UCSD-AML1 (cell line): ENCODE measurements at regions not wholly inside any gene's neighbourhood (a gene's known extent, or its start where the extent isn't known, plus 50 kb on each side); places are given as distances from the start of the nearest gene placed in this dataset.
"Not testable (repeated sequence)": the region's sequence is repeated elsewhere in the genome, so short reads cannot be mapped to it uniquely, and the experiment has no call there.

Experiments used
- DNase-seq: peaks from one replicate; lab custom pipeline; 2025; ENCODE audit not compliant: unreplicated experiment; lab: John Stamatoyannopoulos, UW

DNA sequence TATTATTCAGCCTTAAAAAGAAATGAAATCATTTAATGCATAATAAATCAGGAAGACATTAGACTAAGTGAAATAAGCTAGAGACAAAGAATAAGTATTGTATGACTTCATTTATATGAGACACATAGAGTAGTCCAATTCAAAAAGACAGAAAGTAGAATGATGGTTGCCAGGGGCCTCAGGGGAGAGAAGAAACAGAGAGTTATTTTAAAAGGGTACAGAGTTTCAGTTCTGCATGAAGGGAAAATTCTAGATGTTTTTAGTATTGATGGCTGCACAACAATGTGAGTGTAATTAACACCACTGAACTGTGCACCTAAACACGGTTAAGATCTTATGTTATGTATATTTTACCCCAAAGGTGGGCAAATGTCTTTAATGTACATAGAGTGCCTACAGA is 1407.9 kb upstream of the MAP3K7 start:
- no peak for DNase-seq

- DNase-seq: no peak
These were observed 1395.7 kb upstream of the MAP3K7 start for GRCh38 chr6:91982559-91982958.

GRCh38 chr6:91976797-91977196 is 1389.9 kb upstream of the MAP3K7 start:
- no peak for DNase-seq

- no peak for DNase-seq
These were observed 1383.8 kb upstream of the MAP3K7 start for GRCh38 chr6:91970700-91971099.

DNA sequence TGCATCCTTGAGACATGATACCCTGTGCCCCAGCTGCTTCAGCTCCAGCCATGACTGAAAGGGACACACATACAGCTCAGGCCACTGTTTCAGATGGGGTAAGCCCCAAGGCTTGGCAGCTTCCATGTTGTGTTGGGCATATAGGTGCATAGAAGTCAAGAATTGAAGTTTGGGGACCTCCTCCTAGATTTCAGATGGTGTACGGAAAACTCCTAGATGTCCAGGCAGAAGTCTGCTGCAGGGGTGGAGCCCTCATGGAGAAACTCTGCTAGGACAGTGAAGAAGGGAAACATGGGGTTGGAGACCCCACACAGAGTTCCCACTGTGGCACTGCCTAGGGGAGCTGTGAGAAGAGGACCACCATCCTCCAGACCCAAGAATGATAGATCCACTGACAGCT is 1379.0 kb upstream of the MAP3K7 start:
- no peak for DNase-seq

DNA sequence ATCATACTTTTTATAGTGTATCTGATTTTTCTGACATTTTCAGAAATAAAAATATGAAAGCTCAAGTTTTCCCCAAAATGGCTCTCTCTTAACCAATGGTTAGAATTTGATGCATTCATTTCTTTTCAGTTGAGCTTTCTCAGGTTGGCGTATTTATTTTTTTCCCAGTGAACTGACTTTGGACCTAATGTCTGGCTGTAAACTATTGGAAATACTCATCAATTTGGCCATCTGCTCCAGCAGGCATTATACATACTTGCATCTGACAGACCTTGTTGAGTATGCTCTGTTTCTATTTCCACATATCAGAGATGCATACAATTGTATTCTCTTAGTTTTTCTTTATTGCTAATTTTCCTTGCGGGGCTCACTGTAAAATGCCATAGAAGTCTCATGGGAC is 1374.8 kb upstream of the MAP3K7 start:
- DNase-seq: no peak

- DNase-seq: no peak
These were observed 1374.4 kb upstream of the MAP3K7 start for GRCh38 chr6:91961236-91961635.

GRCh38 chr6:91941838-91942237 is 1355.0 kb upstream of the MAP3K7 start:
- DNase-seq: no peak

DNA sequence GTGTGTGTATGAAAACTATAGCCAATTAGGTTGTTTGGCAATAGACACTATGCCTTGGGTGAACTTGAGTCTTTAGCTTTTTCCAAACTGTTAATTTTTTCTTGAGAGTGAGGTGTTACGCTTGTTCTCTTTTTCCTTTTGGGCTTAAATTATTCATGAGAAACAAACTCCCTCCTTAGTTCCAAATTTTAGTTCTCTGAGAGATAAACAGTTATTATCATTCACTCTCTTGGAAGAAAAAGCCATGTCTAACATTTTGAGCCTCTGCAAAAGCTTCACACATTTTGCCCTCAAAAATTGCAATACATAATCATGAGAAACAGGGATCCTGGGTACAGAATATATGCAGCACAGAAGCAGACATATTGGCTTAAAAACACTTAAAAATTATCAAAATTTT is 1353.9 kb upstream of the MAP3K7 start:
- no peak for DNase-seq

- DNase-seq: no peak
These were observed 1340.0 kb upstream of the MAP3K7 start for GRCh38 chr6:91926827-91927226.

DNA sequence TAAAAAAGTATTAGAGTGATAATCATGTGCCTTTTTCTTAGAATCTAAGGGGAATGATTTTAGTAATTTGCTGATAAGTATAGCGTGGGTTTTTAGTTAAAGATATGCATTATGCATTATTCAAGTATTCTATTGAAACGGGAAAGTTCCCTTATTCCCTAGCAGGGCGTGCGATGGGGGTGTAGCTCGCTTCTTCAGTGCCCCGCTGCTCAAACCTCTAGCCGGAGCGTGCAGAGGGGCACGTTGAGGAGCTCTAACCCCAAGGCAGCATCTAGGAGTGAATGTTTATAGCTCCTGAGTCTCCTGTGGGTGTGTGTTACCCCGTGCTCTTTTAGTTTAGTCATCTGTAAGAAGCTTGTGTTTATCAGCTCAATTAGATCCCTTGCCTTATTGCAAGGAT is 1339.5 kb upstream of the MAP3K7 start:
- DNase-seq: no peak

GRCh38 chr6:91911945-91912344 is 1325.1 kb upstream of the MAP3K7 start:
- DNase-seq: no peak

- DNase-seq: no peak
These were observed 1317.8 kb upstream of the MAP3K7 start for GRCh38 chr6:91904586-91905164.

- DNase-seq: no peak
These were observed 1308.9 kb upstream of the MAP3K7 start for GRCh38 chr6:91895599-91896285.

- DNase-seq: no peak
These were observed 1299.4 kb upstream of the MAP3K7 start for GRCh38 chr6:91886183-91886795.

DNA sequence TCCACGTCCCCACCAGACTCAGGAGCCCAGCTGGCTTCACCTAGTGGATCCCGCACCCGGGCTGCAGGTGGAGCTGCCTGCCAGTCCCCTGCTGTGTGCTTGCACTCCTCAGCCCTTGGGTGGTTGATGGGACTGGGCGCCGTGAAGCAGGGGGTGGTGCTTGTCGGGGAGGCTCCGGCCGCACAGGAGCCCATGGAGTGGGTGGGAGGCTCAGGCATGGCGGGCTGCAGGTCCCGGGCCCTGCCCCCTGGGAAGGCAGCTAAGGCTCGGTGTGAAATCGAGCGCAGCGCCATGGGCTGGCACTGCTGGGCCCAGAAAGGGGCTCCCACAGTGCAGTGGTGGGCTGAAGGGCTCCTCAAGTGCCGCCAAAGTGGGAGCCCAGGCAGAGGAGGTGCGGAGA is 1294.9 kb upstream of the MAP3K7 start:
- DNase-seq: not testable (repeated sequence)

- DNase-seq: no peak
These were observed 1292.6 kb upstream of the MAP3K7 start for GRCh38 chr6:91879386-91879995.

DNA sequence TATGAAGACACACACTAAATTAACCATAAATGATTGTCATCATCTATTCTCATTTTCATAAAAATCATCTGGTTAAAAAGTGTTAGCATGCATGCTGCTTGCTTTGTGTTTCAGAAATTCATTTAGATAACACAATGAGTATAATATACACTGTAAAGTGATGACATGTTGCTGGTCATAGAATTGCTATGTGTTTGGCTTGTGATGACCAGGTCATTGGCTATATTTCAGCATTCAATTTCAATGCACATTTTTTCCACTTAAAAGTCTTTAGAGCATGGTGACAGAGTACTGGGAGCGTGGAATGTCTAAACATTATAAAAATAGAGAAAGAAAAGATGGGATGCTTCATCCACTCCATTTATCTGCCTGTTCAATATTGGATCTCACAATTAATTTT is 1291.1 kb upstream of the MAP3K7 start:
- DNase-seq: no peak

DNA sequence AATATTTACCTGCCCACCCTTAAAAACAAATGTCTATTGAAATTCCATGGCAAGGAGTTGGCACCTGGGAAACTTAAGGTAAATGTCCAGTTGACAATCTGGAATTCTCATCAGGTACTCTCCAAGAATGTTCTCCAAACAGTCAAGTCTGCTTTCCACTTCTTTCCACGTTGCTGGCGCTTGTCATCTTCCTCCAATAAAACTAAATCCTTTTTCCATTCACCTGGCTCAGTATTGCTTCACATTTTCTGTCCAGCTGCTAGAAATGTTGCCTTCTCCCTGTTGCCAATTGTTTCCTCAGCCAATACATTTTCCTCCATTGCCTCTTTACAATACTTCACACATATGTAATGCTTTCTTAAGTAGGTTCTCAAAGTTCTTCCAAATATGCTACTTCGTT is 1288.1 kb upstream of the MAP3K7 start:
- no peak for DNase-seq

- no peak for DNase-seq
These were observed 1281.8 kb upstream of the MAP3K7 start for GRCh38 chr6:91868539-91869202.

- DNase-seq: no peak
These were observed 1279.0 kb upstream of the MAP3K7 start for GRCh38 chr6:91865889-91866288.

GRCh38 chr6:91864911-91865310 is 1278.0 kb upstream of the MAP3K7 start:
- no peak for DNase-seq
